Transverse colon (tissue), 3 donors: ENCODE measurements at regions not wholly inside any gene's neighbourhood (a gene's known extent, or its start where the extent isn't known, plus 50 kb on each side); places are given as distances from the start of the nearest gene placed in this dataset.

Source experiments
- CTCF ChIP-seq, 5 experiments: fragments of 200-600 bp in 3 of 5; fragments of 450-650 bp in 2 of 5; sonication (generic) in 3 of 5; IDR thresholded peaks; 1 replicate in 2 of 5; 2 replicates in 3 of 5; pipeline ENCODE4 v1.5.1; 2016 to 2017; ENCODE audit warnings: antibody characterized with exemption in 5 of 5, inconsistent platforms in 3 of 5, mild to moderate bottlenecking in 2 of 5, moderate library complexity in 1 of 5
- POLR2A ChIP-seq: fragments of 450-650 bp; IDR thresholded peaks from one replicate; pipeline ENCODE4 v1.6.1; 2016; ENCODE audit warnings: antibody characterized with exemption, mild to moderate bottlenecking, moderate library complexity

DNA sequence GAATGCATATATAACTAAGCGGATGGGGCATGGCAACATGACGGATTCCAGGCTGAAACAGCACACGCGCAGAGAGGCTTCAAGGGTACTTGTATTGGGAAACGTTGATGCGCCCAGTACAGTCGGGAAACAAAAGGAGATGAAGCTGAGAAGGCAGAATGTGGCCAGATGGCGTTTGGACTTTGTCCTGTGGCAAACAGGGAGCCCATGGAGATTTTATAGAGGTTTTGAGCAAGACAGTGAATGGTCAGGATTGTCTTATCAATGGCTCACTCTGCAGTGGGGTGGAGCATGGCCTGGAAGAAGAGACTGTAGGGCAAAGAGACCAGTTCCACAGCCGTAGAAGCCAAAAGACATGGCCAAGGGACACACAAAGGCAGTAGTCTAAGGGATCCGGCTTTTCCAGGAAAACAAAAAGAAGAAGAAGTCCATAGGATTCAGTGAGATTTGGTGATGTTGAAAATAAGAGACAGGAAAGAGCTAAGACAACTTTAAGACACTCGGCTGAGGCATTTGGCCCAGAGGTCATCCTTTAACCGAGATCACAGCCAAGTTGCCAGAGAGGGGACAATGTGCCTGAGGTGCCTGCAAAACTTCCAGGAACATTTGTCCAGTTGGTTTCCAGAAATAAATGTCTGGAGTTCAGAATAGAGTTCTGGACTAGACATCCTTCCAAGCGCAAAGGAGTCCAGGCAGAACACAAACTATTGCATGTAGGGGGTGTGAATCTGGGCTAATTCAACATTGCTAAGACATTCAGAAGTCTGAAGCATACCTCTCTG, 123.0 kb upstream of the RREB1 start:
- TF ChIP-seq POLR2A: no peak
- no peak for TF ChIP-seq CTCF (IDR thresholded peaks at IDR 0.05)
